Activated T-cell treated with anti-CD3 and anti-CD28 coated beads, Interleukin-2, amount 50 U/mL, for 24 hours (primary cell): ENCODE measurements at regions not wholly inside any gene's neighbourhood (a gene's known extent, or its start where the extent isn't known, plus 50 kb on each side); places are given as distances from the start of the nearest gene placed in this dataset.

Source experiments
- DNase-seq: peaks from one replicate; pipeline ENCODE4 v3.0.0-alpha.2; 2020
- H3K27ac Mint-ChIP-seq: 2 replicates; pipeline ENCODE4 v1.8.0; 2020; ENCODE audit warnings: mild to moderate bottlenecking, mixed read lengths
- H3K27me3 Mint-ChIP-seq: 2 replicates; pipeline ENCODE4 v1.8.0; 2020; ENCODE audit warnings: mixed read lengths
- H3K36me3 Mint-ChIP-seq: 2 replicates; pipeline ENCODE4 v1.8.0; 2020; ENCODE audit warnings: low read depth, mixed read lengths
- H3K4me1 Mint-ChIP-seq: 2 replicates; pipeline ENCODE4 v1.8.0; 2020; ENCODE audit warnings: low read depth, mixed read lengths
- H3K4me3 Mint-ChIP-seq: 2 replicates; pipeline ENCODE4 v1.8.0; 2020; ENCODE audit warnings: mild to moderate bottlenecking, moderate library complexity, mixed read lengths
- H3K9me3 Mint-ChIP-seq: 2 replicates; pipeline ENCODE4 v1.8.0; 2020; ENCODE audit warnings: mixed read lengths

DNA sequence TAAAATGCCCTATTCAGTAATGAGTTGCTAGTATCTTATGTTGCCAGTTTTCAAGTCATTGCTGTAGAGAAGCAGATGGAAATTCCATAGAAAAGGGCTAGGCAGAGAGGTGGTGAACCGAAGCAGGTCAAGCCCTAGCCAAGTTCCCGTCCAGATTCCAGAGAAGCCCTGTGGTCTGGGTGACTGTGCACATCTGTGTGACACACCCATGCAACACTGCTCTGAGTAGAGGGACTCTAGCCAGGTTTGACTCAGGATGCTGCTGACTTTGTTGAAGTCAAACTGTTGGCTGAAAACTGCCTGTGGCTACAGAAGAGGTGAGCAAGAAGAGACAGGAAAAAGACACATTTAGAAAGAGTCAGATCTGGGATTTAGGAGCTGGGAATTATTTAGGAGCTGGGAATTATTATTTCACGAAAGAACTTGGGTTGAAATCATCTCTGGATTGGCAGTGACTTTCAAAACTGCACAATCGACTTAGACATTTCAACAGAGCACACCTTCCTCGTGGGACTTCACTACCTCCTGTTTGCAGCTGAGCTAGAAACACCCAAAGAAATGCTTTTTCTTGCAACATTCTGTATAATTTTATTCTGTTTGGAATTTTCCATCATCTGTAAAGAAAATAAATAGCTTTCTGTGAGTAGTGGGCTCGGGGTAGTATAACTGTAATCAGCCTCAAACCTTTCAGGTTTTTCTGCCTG lies 149.1 kb upstream of the PRKCQ start:
- H3K9me3 Mint-ChIP-seq, result no peaks in the 10 kb centered on the region
- H3K27me3 Mint-ChIP-seq, result peaks cover 82% of the 10 kb centered on the region
- H3K27ac Mint-ChIP-seq, result no peak overlapping the region
- no peaks in the 10 kb centered on the region for H3K4me1 Mint-ChIP-seq
- DNase-seq, result no peak
- no peak overlapping the region for H3K4me3 Mint-ChIP-seq
- no peaks in the 10 kb centered on the region for H3K36me3 Mint-ChIP-seq

GRCh38 chr10:6726924-6727323 lies 146.8 kb upstream of the PRKCQ start:
- Mint-ChIP-seq H3K9me3 (no peaks in the 10 kb centered on the region), H3K4me1 (peaks cover 8% of the 10 kb centered on the region), H3K4me3 (no peak overlapping the region), H3K27me3 (peaks cover 81% of the 10 kb centered on the region), H3K36me3 (no peaks in the 10 kb centered on the region), H3K27ac (no peak overlapping the region)
- no peak for DNase-seq

DNA sequence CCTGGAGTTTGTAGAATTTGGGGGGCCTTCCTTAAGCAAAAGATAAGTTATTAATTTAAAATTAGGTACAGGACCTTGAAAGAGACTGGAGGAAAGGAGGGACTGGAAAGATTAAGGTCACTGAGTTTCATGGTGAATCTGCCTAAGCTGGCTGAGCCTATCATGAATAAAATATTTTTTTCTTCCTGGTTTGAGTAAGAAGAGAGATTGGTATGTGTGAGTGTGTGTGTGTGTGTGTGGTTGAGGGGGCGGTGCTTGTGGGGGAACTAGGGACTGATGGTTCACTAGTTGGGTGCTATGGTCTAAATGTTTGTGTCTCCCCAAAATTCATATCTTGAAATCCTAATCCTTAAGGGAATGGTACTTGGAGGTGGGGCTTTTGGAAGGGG lies 142.5 kb upstream of the PRKCQ start:
- no peak overlapping the region for H3K27ac Mint-ChIP-seq
- DNase-seq, result no peak
- H3K27me3 Mint-ChIP-seq, result peaks cover 75% of the 10 kb centered on the region
- peaks cover 4% of the 10 kb centered on the region for H3K9me3 Mint-ChIP-seq
- H3K4me3 Mint-ChIP-seq, result no peak overlapping the region
- no peaks in the 10 kb centered on the region for H3K36me3 Mint-ChIP-seq
- H3K4me1 Mint-ChIP-seq, result peaks cover 8% of the 10 kb centered on the region

DNA sequence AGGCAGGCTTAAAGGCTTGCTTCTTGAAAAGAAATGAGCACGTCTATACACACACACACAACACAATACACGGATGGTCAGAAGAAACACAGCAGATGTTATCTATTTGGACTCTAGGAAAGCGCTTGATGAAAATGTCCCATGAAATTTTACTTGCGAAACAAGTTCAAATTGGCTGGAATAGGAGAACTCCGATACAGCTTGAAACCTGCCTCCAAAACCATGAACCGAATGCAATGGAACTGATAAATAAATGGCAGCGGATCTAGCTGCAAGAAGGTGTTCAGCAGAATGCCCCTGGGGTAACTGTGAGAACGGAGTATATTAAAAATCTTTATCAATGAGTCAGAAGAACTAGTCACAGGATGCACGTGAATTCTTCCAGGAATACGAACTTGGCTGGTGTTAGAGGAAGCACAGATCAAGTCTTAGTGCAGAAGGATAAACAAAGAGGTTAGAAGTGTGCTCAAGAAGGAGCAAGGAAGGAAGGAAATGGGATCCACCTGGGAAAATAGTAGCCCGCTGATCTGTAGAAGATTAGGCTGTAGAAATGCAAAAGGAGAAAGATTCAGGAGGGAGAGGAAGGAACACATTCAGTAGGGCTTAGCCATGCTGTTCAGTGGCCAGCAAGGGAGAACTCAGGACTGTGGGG lies 142.0 kb upstream of the PRKCQ start:
- peaks cover 4% of the 10 kb centered on the region for H3K9me3 Mint-ChIP-seq
- no peak overlapping the region for H3K4me3 Mint-ChIP-seq
- H3K4me1 Mint-ChIP-seq, result peaks cover 8% of the 10 kb centered on the region
- no peak for DNase-seq
- H3K36me3 Mint-ChIP-seq, result no peaks in the 10 kb centered on the region
- H3K27me3 Mint-ChIP-seq, result peaks cover 69% of the 10 kb centered on the region
- no peak overlapping the region for H3K27ac Mint-ChIP-seq

DNA sequence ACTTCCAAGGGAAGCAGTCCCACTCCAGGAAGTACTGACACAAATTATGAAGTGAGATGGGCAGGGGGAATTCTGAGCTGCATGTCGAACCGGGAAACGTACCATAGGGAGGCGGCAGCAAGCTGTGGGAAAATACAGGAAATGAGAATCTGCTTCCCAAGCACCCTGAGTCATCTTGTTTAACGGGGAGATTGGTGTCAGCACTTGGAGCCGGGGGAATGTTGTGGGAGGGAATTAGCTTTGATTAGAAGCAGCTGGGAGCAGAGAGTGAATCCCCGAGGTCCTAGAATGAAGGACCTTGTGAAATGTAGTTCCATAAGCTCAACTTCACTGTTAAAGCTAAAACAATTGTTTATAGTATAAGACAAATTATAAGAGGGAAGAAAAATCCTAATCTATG lies 141.4 kb upstream of the PRKCQ start:
- Mint-ChIP-seq H3K9me3 (peaks cover 4% of the 10 kb centered on the region), H3K36me3 (no peaks in the 10 kb centered on the region), H3K4me1 (peaks cover 8% of the 10 kb centered on the region), H3K27me3 (peaks cover 66% of the 10 kb centered on the region), H3K4me3 (no peak overlapping the region), H3K27ac (no peak overlapping the region)
- no peak for DNase-seq

DNA sequence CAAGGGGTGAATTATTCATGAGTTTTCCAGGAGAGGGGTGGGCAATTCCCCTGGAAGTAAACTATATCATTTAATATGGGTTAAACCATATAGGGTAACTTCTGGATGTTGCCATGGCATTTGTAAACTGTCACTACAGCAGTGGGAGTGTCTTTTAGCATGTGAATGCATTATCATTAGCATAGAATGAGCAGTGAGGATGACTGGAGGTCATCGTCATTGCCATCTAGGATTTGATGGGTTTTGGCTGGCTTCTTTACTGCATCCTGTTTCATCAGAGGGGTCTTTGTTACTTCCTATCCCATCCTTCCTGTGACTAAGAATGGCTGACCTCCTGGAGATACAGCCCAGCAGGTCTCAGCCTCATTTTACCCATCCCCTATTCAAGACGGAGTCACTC lies 139.5 kb upstream of the PRKCQ start:
- DNase-seq, result no peak
- Mint-ChIP-seq H3K27me3 (peaks cover 54% of the 10 kb centered on the region), H3K27ac (no peak overlapping the region), H3K4me1 (peaks cover 8% of the 10 kb centered on the region), H3K4me3 (no peak overlapping the region), H3K36me3 (no peaks in the 10 kb centered on the region), H3K9me3 (peaks cover 4% of the 10 kb centered on the region)

GRCh38 chr10:6718550-6718949 lies 138.5 kb upstream of the PRKCQ start:
- Mint-ChIP-seq H3K27ac (no peak overlapping the region), H3K9me3 (peaks cover 4% of the 10 kb centered on the region), H3K4me1 (peaks cover 12% of the 10 kb centered on the region), H3K36me3 (no peaks in the 10 kb centered on the region), H3K27me3 (peaks cover 53% of the 10 kb centered on the region), H3K4me3 (no peak overlapping the region)
- DNase-seq, result no peak

DNA sequence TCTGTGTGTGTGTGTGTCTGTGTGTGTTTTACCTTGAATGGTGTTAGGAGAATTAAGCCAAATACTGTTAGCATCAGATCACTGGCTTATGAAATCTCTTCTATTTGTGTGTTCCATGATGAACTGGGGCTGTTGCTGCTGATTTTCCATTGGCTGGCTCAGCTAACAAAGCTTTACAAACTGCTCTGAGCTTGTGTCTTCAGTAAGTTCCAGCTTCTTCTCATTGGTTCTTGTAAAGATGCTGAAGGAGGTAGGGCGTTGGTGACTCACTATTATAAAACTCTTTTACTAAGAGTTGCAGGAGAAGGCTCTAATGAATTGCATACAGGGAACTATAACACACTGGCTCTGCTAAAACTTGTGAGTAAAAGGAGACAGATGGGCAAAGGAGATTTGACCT lies 136.4 kb upstream of the PRKCQ start:
- Mint-ChIP-seq H3K27me3 (peaks cover 43% of the 10 kb centered on the region), H3K9me3 (peaks cover 4% of the 10 kb centered on the region), H3K27ac (no peak overlapping the region)

DNA sequence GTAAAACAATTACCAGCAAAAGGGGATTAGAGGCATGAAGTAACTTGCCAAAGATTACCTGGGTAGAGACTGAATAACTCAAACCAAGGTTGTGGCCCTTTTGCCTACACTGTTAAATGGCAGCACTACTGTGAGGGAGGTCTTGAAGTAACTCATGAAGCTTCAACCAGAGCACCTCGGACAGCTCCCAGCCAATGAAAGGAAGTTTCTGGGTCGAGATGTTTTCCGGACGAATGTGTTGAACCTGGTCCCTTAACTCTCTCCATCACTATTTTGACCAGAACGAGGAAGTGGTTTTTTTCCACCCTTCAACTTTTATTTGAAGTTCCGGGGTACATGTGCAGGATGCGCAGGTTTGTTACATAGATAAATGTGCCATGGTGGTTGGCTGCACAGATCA lies 133.6 kb upstream of the PRKCQ start:
- DNase-seq, result no peak
- Mint-ChIP-seq H3K4me3 (no peak overlapping the region), H3K27me3 (peaks cover 41% of the 10 kb centered on the region), H3K27ac (no peak overlapping the region), H3K4me1 (peaks cover 8% of the 10 kb centered on the region), H3K9me3 (no peaks in the 10 kb centered on the region), H3K36me3 (no peaks in the 10 kb centered on the region)

More for the DNA sequence above, 136.4 kb upstream of the PRKCQ start:
- H3K4me3 Mint-ChIP-seq, result no peak overlapping the region
- DNase-seq, result no peak
- no peaks in the 10 kb centered on the region for H3K36me3 Mint-ChIP-seq
- H3K4me1 Mint-ChIP-seq, result peaks cover 8% of the 10 kb centered on the region

- Mint-ChIP-seq H3K36me3 (no peaks in the 10 kb centered on the region), H3K27ac (no peak overlapping the region), H3K4me3 (no peak overlapping the region), H3K4me1 (peaks cover 8% of the 10 kb centered on the region), H3K27me3 (peaks cover 38% of the 10 kb centered on the region), H3K9me3 (no peaks in the 10 kb centered on the region)
- no peak for DNase-seq
These were observed 133.0 kb upstream of the PRKCQ start for GRCh38 chr10:6713120-6713519.

DNA sequence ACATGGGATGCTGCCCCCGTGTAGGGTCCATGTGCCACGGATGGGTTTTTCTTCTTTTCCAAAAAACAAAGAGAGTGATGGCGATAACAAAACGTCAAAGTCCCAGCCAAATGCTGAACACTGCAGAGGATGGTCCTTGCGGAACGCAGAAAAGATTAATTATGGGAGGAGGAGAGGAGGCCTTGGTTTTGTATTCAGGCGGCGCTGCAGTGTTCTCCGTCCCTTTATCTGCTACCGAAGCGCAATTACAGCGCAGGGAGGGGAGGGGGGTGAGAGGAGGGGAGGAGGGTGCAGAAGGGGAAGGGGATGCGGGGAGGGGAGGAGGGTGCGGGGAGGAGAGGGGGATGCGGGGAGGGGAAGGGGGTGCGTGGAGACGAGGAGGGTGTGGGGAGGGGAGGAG lies 131.8 kb upstream of the PRKCQ start:
- Mint-ChIP-seq H3K36me3 (no peaks in the 10 kb centered on the region), H3K27me3 (peaks cover 39% of the 10 kb centered on the region), H3K4me1 (peaks cover 8% of the 10 kb centered on the region), H3K9me3 (no peaks in the 10 kb centered on the region), H3K27ac (no peak overlapping the region), H3K4me3 (no peak overlapping the region)
- DNase-seq, result no peak

DNA sequence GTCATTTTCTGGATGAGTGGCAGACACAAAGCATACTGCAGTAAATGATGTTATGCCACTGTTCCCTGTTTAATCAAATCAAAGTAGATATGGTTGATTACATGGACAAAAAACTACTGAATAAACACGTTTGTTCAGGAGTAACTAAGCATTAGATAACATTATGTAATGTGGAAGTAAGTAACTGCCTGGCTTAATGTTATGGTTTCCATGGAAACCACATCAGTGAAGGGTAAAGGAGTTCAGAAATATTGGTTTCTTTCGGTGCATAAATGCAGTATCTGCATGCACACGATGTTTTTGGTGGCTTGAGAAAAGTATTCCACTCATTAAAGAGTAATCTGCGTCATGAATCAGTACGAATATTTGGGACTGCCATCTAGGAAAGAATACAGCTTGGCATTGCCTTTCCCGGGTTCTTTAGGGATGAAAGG lies 131.3 kb upstream of the PRKCQ start:
- Mint-ChIP-seq H3K27ac (no peak overlapping the region), H3K4me1 (peaks cover 8% of the 10 kb centered on the region), H3K9me3 (no peaks in the 10 kb centered on the region), H3K4me3 (no peak overlapping the region), H3K36me3 (no peaks in the 10 kb centered on the region), H3K27me3 (peaks cover 42% of the 10 kb centered on the region)
- no peak for DNase-seq

GRCh38 chr10:6707352-6707751 lies 127.3 kb upstream of the PRKCQ start:
- Mint-ChIP-seq H3K4me3 (no peak overlapping the region), H3K36me3 (no peaks in the 10 kb centered on the region), H3K27me3 (peaks cover 36% of the 10 kb centered on the region), H3K27ac (no peak overlapping the region), H3K9me3 (no peaks in the 10 kb centered on the region), H3K4me1 (no peaks in the 10 kb centered on the region)
- no peak for DNase-seq

DNA sequence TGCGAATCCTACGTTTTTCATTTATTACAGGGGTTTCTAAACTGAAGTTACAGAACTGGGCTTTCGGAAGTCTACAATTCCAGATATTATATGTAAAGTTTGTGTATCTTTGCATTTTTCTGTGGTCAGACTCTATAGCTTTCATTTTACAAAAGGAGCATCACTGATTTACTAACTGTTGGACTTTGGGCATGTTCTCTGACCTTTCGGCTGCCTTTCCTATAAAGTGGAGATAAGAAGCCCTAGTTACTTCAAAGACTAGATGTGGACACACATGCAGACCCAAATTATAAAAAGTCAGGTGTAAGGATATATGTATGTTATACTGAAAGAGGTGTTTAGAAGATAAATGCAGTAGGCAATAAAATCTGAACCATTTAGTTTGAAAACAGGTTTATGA lies 126.6 kb upstream of the PRKCQ start:
- no peaks in the 10 kb centered on the region for H3K36me3 Mint-ChIP-seq
- no peak overlapping the region for H3K4me3 Mint-ChIP-seq
- H3K4me1 Mint-ChIP-seq, result no peaks in the 10 kb centered on the region
- H3K27me3 Mint-ChIP-seq, result peaks cover 35% of the 10 kb centered on the region
- no peak overlapping the region for H3K27ac Mint-ChIP-seq
- no peaks in the 10 kb centered on the region for H3K9me3 Mint-ChIP-seq
- no peak for DNase-seq

DNA sequence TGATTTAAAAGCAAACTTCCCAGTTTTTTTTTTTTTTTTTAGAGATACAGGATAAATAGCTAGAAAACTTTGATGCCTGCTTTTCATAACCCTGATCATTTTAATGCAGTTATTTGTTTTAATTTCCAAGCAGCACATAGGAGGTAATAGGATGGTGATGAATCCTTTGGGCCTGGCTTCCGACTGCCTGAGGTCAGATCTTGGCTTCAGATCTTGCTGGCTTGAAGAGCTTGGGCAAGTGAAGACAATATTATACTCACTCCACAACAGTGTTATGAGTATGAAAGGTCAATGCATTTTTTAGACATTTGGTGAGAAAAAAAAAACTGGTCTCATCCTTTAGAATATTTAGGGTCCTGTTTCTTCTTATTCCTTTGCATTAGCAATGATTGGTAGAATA lies 124.8 kb upstream of the PRKCQ start:
- Mint-ChIP-seq H3K9me3 (no peaks in the 10 kb centered on the region), H3K36me3 (no peaks in the 10 kb centered on the region), H3K4me3 (no peak overlapping the region), H3K4me1 (no peaks in the 10 kb centered on the region), H3K27ac (no peak overlapping the region), H3K27me3 (peaks cover 23% of the 10 kb centered on the region)
- no peak for DNase-seq
